ENCODE measurements at regions not wholly inside any gene's neighbourhood (a gene's known extent, or its start where the extent isn't known, plus 50 kb on each side); places are given as distances from the start of the nearest gene placed in this dataset.

GRCh38 chr17:73733517-73733916 is 89.3 kb upstream of the SDK2 start:
- in situ Hi-C loops (cut with HindIII; ENCODE audit: extremely low pct_ligation_motif_present, low pct_unique_long_range_greater_than_20kb) (no loop called here), intact Hi-C loops (cut with micrococcal nuclease; ENCODE audit: unreplicated experiment) (no loop called here)
- H3K9me3 ChIP-seq (ENCODE audit: low read length), result peaks cover 12% of the 10 kb centered on the region
- CTCF ChIA-PET (ENCODE audit: low intra/inter-chr PET ratio, low total read pairs), result no interaction called here
- ATAC-seq (no peak), DNase-seq (ENCODE audit: low spot score) (no peak), FAIRE-seq (no peak)
- H3K9ac ChIP-seq (ENCODE audit: insufficient read depth, low read depth, low read length), result no peak overlapping the region
- H2AFZ ChIP-seq (ENCODE audit: low read length), result no peak overlapping the region
- TF ChIP-seq ZGPAT (CRISPR knock-in tag; IDR thresholded peaks at IDR 0.05), result no peak
- no peaks in the 10 kb centered on the region for H4K20me1 ChIP-seq (ENCODE audit: insufficient read depth, low read length)
- H3K79me2 ChIP-seq (ENCODE audit: insufficient read depth, low read length), result no peaks in the 10 kb centered on the region
- 0% methylated on average over 1 of the region's 1 CpG for WGBS (ENCODE audit: low lambda C conversion rate)
- BruUV-seq (replicated peaks), result no TSS peak
- POLR2A ChIA-PET, result no interaction called here
- no peaks in the 10 kb centered on the region for H3K36me3 ChIP-seq (replicated peaks in 1 of 2; ENCODE audit: control insufficient read depth in 1 of 2, insufficient read depth in 2 of 2, low read length in 2 of 2)
- no peak overlapping the region for H3K4me3 ChIP-seq (replicated peaks in 1 of 3; ENCODE audit: insufficient read depth in 1 of 3, low read depth in 2 of 3, low read length in 3 of 3)
- no peak overlapping the region for H3K4me2 ChIP-seq (ENCODE audit: low read depth, low read length)
- no peaks in the 10 kb centered on the region for H3K4me1 ChIP-seq (ENCODE audit: insufficient read depth, low read length)
- H3K27me3 ChIP-seq (ENCODE audit: control insufficient read depth in 1 of 2, insufficient read depth in 2 of 2, low read length in 2 of 2), result peaks cover 2 to 43% of the 10 kb centered on the region in 2 experiments; a peak in 3 of 5 replicates
- no peak overlapping the region for H3K27ac ChIP-seq (ENCODE audit: extremely low read length, insufficient read depth, low read length)

- Histone ChIP-seq H3K27ac (ENCODE audit: extremely low read length, insufficient read depth, low read length) (no peak overlapping the region), H3K79me2 (ENCODE audit: insufficient read depth, low read length) (no peaks in the 10 kb centered on the region), H3K4me1 (ENCODE audit: insufficient read depth, low read length) (no peaks in the 10 kb centered on the region), H3K36me3 (replicated peaks in 1 of 2; ENCODE audit: control insufficient read depth in 1 of 2, insufficient read depth in 2 of 2, low read length in 2 of 2) (no peaks in the 10 kb centered on the region), H3K27me3 (ENCODE audit: control insufficient read depth in 1 of 2, insufficient read depth in 2 of 2, low read length in 2 of 2) (peaks cover 4 to 54% of the 10 kb centered on the region in 2 experiments; a peak in 4 of 5 replicates), H2AFZ (ENCODE audit: low read length) (no peak overlapping the region), H4K20me1 (ENCODE audit: insufficient read depth, low read length) (no peaks in the 10 kb centered on the region), H3K9me3 (ENCODE audit: low read length) (peaks cover 12% of the 10 kb centered on the region), H3K4me2 (ENCODE audit: low read depth, low read length) (no peak overlapping the region), H3K4me3 (replicated peaks in 1 of 3; ENCODE audit: insufficient read depth in 1 of 3, low read depth in 2 of 3, low read length in 3 of 3) (no peak overlapping the region), H3K9ac (ENCODE audit: insufficient read depth, low read depth, low read length) (no peak overlapping the region)
- WGBS (ENCODE audit: low lambda C conversion rate), result 26% methylated on average over 6 of the region's 6 CpGs
- no peak for DNase-seq (ENCODE audit: low spot score)
- no peak for FAIRE-seq
- in situ Hi-C loops (cut with HindIII; ENCODE audit: extremely low pct_ligation_motif_present, low pct_unique_long_range_greater_than_20kb), result no loop called here
- BruUV-seq (replicated peaks), result no TSS peak
- intact Hi-C loops (cut with micrococcal nuclease; ENCODE audit: unreplicated experiment), result no loop called here
- ATAC-seq, result no peak
- POLR2A ChIA-PET, result no interaction called here
- CTCF ChIA-PET (ENCODE audit: low intra/inter-chr PET ratio, low total read pairs), result no interaction called here
- no peak for TF ChIP-seq ZXDC (CRISPR knock-in tag; IDR thresholded peaks at IDR 0.05)
- no peak for TF ChIP-seq RBM22 (optimal IDR thresholded peaks at IDR 0.05; ENCODE audit: low read length)
- TF ChIP-seq RFXAP (CRISPR knock-in tag; IDR thresholded peaks at IDR 0.05; ENCODE audit: borderline replicate concordance), result no peak
- TF ChIP-seq ZNF138 (CRISPR knock-in tag; IDR thresholded peaks at IDR 0.05; ENCODE audit: low read depth), result no peak
Measured at GRCh38 chr17:73735245-73735644, 91.0 kb upstream of the SDK2 start.

Measured in HepG2 (cell line).